HL-60 (cell line): ENCODE measurements at regions not wholly inside any gene's neighbourhood (a gene's known extent, or its start where the extent isn't known, plus 50 kb on each side); places are given as distances from the start of the nearest gene placed in this dataset.

Source experiments
- CTCF ChIP-seq: IDR thresholded peaks from one replicate; pipeline ENCODE4 v1.5.1; 2011; ENCODE audit warnings: low read length, control low read depth, inconsistent platforms; ENCODE audit not compliant: insufficient read depth
- POLR2AphosphoS5 ChIP-seq: IDR thresholded peaks from 2 replicates; pipeline ENCODE4 v1.6.1; 2012; ENCODE audit warnings: low read depth
- SPI1 ChIP-seq: IDR thresholded peaks from 2 replicates; pipeline ENCODE4 v1.6.1; 2012; ENCODE audit warnings: low read depth, mild to moderate bottlenecking, borderline replicate concordance
- TF ChIP-seq, protein P1 (sequence below): IDR thresholded peaks from 2 replicates; pipeline ENCODE4 v1.6.1; 2012; ENCODE audit warnings: low read depth; ENCODE audit not compliant: insufficient replicate concordance

DNA sequence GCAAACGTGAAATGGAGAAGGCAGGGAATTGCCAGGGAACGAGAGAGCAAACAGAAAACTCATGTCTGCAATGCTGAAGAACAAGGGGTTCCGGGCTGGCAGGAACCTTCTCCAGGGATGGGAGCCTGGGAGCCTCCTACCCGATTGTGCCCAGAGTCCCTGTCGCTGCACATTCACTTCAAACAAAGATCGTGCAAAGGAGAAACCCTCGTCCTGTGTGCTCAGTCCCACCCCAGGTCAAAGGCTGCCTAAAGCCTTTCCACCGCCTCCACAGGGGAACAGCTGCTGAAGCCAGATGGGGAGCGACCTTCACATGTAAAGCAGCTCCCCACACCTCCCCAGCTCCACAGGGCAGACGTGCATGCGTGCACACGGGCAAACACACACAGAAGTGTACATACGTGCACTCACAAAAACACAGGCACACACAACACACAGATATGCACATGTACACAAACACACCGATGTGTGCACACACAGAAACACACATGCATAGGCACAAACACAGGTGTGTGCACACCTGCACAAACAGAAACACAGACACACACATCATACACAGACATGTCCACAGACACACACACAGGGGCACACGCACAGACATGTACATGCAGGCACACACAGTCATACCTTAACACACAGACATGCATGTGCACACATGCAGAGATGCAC lies 460.1 kb upstream of the SALL3 start:
- no peak for TF ChIP-seq CTCF
- no peak for TF ChIP-seq SPI1
- TF ChIP-seq POLR2AphosphoS5: no peak
- TF ChIP-seq, protein P1, sequence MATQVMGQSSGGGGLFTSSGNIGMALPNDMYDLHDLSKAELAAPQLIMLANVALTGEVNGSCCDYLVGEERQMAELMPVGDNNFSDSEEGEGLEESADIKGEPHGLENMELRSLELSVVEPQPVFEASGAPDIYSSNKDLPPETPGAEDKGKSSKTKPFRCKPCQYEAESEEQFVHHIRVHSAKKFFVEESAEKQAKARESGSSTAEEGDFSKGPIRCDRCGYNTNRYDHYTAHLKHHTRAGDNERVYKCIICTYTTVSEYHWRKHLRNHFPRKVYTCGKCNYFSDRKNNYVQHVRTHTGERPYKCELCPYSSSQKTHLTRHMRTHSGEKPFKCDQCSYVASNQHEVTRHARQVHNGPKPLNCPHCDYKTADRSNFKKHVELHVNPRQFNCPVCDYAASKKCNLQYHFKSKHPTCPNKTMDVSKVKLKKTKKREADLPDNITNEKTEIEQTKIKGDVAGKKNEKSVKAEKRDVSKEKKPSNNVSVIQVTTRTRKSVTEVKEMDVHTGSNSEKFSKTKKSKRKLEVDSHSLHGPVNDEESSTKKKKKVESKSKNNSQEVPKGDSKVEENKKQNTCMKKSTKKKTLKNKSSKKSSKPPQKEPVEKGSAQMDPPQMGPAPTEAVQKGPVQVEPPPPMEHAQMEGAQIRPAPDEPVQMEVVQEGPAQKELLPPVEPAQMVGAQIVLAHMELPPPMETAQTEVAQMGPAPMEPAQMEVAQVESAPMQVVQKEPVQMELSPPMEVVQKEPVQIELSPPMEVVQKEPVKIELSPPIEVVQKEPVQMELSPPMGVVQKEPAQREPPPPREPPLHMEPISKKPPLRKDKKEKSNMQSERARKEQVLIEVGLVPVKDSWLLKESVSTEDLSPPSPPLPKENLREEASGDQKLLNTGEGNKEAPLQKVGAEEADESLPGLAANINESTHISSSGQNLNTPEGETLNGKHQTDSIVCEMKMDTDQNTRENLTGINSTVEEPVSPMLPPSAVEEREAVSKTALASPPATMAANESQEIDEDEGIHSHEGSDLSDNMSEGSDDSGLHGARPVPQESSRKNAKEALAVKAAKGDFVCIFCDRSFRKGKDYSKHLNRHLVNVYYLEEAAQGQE: no peak
